MCF 10A (cell line): ENCODE measurements at regions not wholly inside any gene's neighbourhood (a gene's known extent, or its start where the extent isn't known, plus 50 kb on each side); places are given as distances from the start of the nearest gene placed in this dataset.

Source experiments
- BruUV-seq: library from RNA; stranded (reverse); fragments of 400-500 nt; replicated peaks from 2 replicates; lab custom pipeline; 2021; lab: Mats Ljungman, UMichigan
- CTCF ChIA-PET: fragments of 300-600 bp; sonication (Branson Sonifier 250); formaldehyde crosslinking; extraction: SDS; loops from one replicate; lab custom pipeline; 2021; ENCODE audit warnings: antibody characterized with exemption, inconsistent platforms; lab: Yijun Ruan, JAX
- POLR2A ChIA-PET: fragments of 300-600, 350-650 bp; sonication (Branson Sonifier 250); formaldehyde crosslinking; extraction: SDS; loops from one replicate; lab custom pipeline; 2020; ENCODE audit warnings: antibody characterized with exemption, inconsistent platforms; lab: Yijun Ruan, JAX
- DNase-seq: peaks from one replicate; pipeline ENCODE4 v3.0.0-alpha.2; 2018; ENCODE audit not compliant: unreplicated experiment
- H3K27ac Mint-ChIP-seq: one replicate; pipeline ENCODE4 v1.8.0; 2022; ENCODE audit warnings: mild to moderate bottlenecking, low read depth, mixed read lengths; ENCODE audit not compliant: unreplicated experiment
- H3K27me3 Mint-ChIP-seq: one replicate; pipeline ENCODE4 v1.8.0; 2022; ENCODE audit warnings: mixed read lengths; ENCODE audit not compliant: insufficient read depth, unreplicated experiment
- H3K36me3 Mint-ChIP-seq: one replicate; pipeline ENCODE4 v1.8.0; 2022; ENCODE audit warnings: mild to moderate bottlenecking, moderate library complexity, mixed read lengths; ENCODE audit not compliant: insufficient read depth, unreplicated experiment
- H3K4me1 Mint-ChIP-seq: one replicate; pipeline ENCODE4 v1.8.0; 2022; ENCODE audit warnings: mixed read lengths; ENCODE audit not compliant: insufficient read depth, unreplicated experiment
- H3K4me3 Mint-ChIP-seq: one replicate; pipeline ENCODE4 v1.8.0; 2022; ENCODE audit warnings: mild to moderate bottlenecking, moderate library complexity, mixed read lengths; ENCODE audit not compliant: unreplicated experiment
- H3K9me3 Mint-ChIP-seq: one replicate; pipeline ENCODE4 v1.8.0; 2022; ENCODE audit warnings: mixed read lengths; ENCODE audit not compliant: unreplicated experiment
- CTCF ChIP-seq: fragments of 200-600 bp; IDR thresholded peaks from one replicate; pipeline ENCODE4 v1.8.0; 2022; ENCODE audit warnings: antibody characterized with exemption, mild to moderate bottlenecking; ENCODE audit not compliant: unreplicated experiment
- intact Hi-C: fragments of 100-400 bp; cut with micrococcal nuclease; formaldehyde crosslinking; loops from 2 replicates; pipeline ENCODE4 v1.14.1; 2022

- H3K36me3 Mint-ChIP-seq, result no peaks in the 10 kb centered on the region
- intact Hi-C loops, result no loop called here
- DNase-seq, result peak; percentile 78
- ChIA-PET POLR2A (no interaction called here), CTCF (interaction anchor here (0.6 to 1.1 kb wide), 4 partner anchors 9 to 576 kb away, joined by 3 to 4 read pairs (median 4); no protein-coding TSS in a partner anchor)
- peaks cover 20% of the 10 kb centered on the region for H3K4me1 Mint-ChIP-seq
- TF ChIP-seq CTCF, result no peak
- H3K9me3 Mint-ChIP-seq, result no peaks in the 10 kb centered on the region
- no TSS peak for BruUV-seq
- H3K4me3 Mint-ChIP-seq, result no peak overlapping the region
- no peak overlapping the region for H3K27ac Mint-ChIP-seq
- no peaks in the 10 kb centered on the region for H3K27me3 Mint-ChIP-seq
Measured at GRCh38 chr11:8336356-8337129, 72.9 kb upstream of the LMO1 start.

GRCh38 chr11:8335683-8336082, 72.0 kb upstream of the LMO1 start:
- no peak overlapping the region for H3K4me3 Mint-ChIP-seq
- no peak overlapping the region for H3K27ac Mint-ChIP-seq
- CTCF ChIA-PET, result interaction anchor here (0.6 to 2.4 kb wide), 7 partner anchors 8 to 577 kb away, joined by 3 to 10 read pairs (median 3); no protein-coding TSS in a partner anchor
- H3K9me3 Mint-ChIP-seq, result no peaks in the 10 kb centered on the region
- BruUV-seq, result no TSS peak
- no peaks in the 10 kb centered on the region for H3K27me3 Mint-ChIP-seq
- POLR2A ChIA-PET, result no interaction called here
- DNase-seq, result no peak
- no peak for TF ChIP-seq CTCF
- intact Hi-C loops, result no loop called here
- H3K4me1 Mint-ChIP-seq, result peaks cover 20% of the 10 kb centered on the region
- no peaks in the 10 kb centered on the region for H3K36me3 Mint-ChIP-seq

- Mint-ChIP-seq H3K36me3 (no peaks in the 10 kb centered on the region), H3K9me3 (no peaks in the 10 kb centered on the region), H3K27me3 (no peaks in the 10 kb centered on the region), H3K4me1 (peaks cover 20% of the 10 kb centered on the region), H3K4me3 (no peak overlapping the region), H3K27ac (no peak overlapping the region)
- intact Hi-C loops, result no loop called here
- TF ChIP-seq CTCF, result no peak
- POLR2A ChIA-PET, result no interaction called here
- no TSS peak for BruUV-seq
- no peak for DNase-seq
- CTCF ChIA-PET, result interaction anchor here (0.8 to 2.4 kb wide), 4 partner anchors 115 to 228 kb away, joined by 3 to 10 read pairs (median 6); no protein-coding TSS in a partner anchor
Measured at GRCh38 chr11:8335186-8335585, 71.5 kb upstream of the LMO1 start.

- TF ChIP-seq CTCF, result peak; percentile 33
- Mint-ChIP-seq H3K4me1 (peaks cover 21% of the 10 kb centered on the region), H3K4me3 (no peak overlapping the region), H3K27me3 (no peaks in the 10 kb centered on the region), H3K36me3 (no peaks in the 10 kb centered on the region), H3K27ac (no peak overlapping the region), H3K9me3 (no peaks in the 10 kb centered on the region)
- ChIA-PET CTCF (interaction anchor here (0.6 to 2.4 kb wide), 14 partner anchors 13 to 243 kb away, joined by 3 to 10 read pairs (median 4); no protein-coding TSS in a partner anchor), POLR2A (interaction anchor here (0.6 to 0.7 kb wide), 2 partner anchors 233 to 804 kb away, joined by 3 read pairs; no protein-coding TSS in a partner anchor)
- DNase-seq, result peak; percentile 93
- intact Hi-C loops, result loop anchor here (5.0 kb wide), 1 partner anchor 353 kb away; no protein-coding TSS in a partner anchor
- no TSS peak for BruUV-seq
Measured at GRCh38 chr11:8333811-8334401, 70.2 kb upstream of the LMO1 start.
